Psoas muscle (tissue), 7 donors: ENCODE measurements at regions not wholly inside any gene's neighbourhood (a gene's known extent, or its start where the extent isn't known, plus 50 kb on each side); places are given as distances from the start of the nearest gene placed in this dataset.

ENCODE experiments used
- ATAC-seq, 4 donors: fragments of 200-7000 bp; cut with Tn5 transposase; one replicate each; pipeline ENCODE4 v1.9.1; 2020; ENCODE audit warnings: moderate library complexity in 3 of 4, mild to moderate bottlenecking in 2 of 4
- DNase-seq, 2 donors: peaks; one replicate each; pipeline ENCODE4 v3.0.0-alpha.2; 2020
- H3K27ac ChIP-seq: fragments of 200-600 bp; one replicate; pipeline ENCODE4 v1.8.0; 2022
- H3K27me3 ChIP-seq, 3 donors: fragments of 200-600 bp in 1 of 3; one replicate each; pipeline versions ENCODE4 v1.6.1 to v1.8.0; 2013 to 2022; ENCODE audit warnings: low read length in 2 of 3, mild to moderate bottlenecking in 2 of 3, moderate library complexity in 1 of 3; ENCODE audit not compliant: insufficient read depth in 3 of 3
- H3K36me3 ChIP-seq, 2 donors: fragments of 200-600 bp in 1 of 2; one replicate each; pipeline versions ENCODE4 v1.6.1 to v1.8.0; 2013 to 2022; ENCODE audit warnings: low read depth in 1 of 2, mild to moderate bottlenecking in 1 of 2, moderate library complexity in 1 of 2; ENCODE audit not compliant: insufficient read depth in 1 of 2
- H3K4me1 ChIP-seq: fragments of 200-600 bp; one replicate; pipeline ENCODE4 v1.8.0; 2022
- H3K4me3 ChIP-seq: fragments of 200-600 bp; one replicate; pipeline ENCODE4 v1.8.0; 2022; ENCODE audit warnings: mild to moderate bottlenecking
- H3K9me3 ChIP-seq: fragments of 200-600 bp; one replicate; pipeline ENCODE4 v1.8.0; 2022
- whole genome bisulfite sequencing, 3 donors: extraction: QIAGEN DNeasy Blood & Tissue Kit; methylation state at CpG; one replicate each; pipeline versions ENCODE4 v1.1.6 to v1.1.7; 2013; 5-methylcytosine and 5-hydroxymethylcytosine counted together
- intact Hi-C, 2 donors: fragments of 100-400 bp; cut with DNase I; formaldehyde crosslinking; loops; one replicate each; pipeline versions ENCODE4 v1.11.0 to v1.14.2; 2022
- TF ChIP-seq, protein P1 (sequence below): fragments of 200-600 bp; IDR thresholded peaks from one replicate; pipeline ENCODE4 v1.8.0; 2022; ENCODE audit warnings: antibody characterized with exemption
- donor health status: healthy with polysubstance abuse.
- donor health status: DM: no; HTN: no; CAD: no; lungs with moderate emphysema.
- donor health status: Bipolar disorder and iron deficiency.
- donor health status: healthy.
- donor health status: DM: yes; HTN: yes; CAD: no.
- donor health status: DM: no; HTN: no; CAD: no.
- donor health status: DM: yes; HTN: yes; CAD: no.

DNA sequence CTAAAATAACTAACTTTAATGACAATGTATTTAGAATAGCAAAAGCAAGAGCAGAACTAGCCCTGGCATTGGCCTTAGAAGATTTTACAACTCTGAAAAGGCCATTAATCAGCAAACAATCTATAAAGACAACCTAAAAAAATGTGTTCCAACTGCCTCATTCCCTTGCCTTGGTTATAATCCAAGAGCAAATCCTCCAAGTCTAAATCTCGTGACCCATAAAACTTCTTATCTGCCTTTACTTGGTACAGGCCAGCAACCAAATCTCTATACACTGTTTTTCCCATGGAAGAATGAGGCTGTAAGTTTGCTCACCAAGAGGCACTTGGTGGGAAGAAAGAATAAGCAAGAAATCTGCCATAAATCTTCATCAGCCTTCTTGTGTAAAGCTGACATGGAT is 175.3 kb upstream of the MID1 start:
- no peak overlapping the region for H3K27ac ChIP-seq
- no peak overlapping the region for H3K4me3 ChIP-seq
- H3K36me3 ChIP-seq, result no peaks in the 10 kb centered on the region
- ATAC-seq, result no peak
- WGBS, 3 donors, result 47 to 57% (median 55%) methylated on average over 1 of the region's 1 CpG
- no peak for DNase-seq
- intact Hi-C loops, result no loop called here
- no peaks in the 10 kb centered on the region for H3K27me3 ChIP-seq
- no peaks in the 10 kb centered on the region for H3K9me3 ChIP-seq
- no peaks in the 10 kb centered on the region for H3K4me1 ChIP-seq
- TF ChIP-seq, protein P1, sequence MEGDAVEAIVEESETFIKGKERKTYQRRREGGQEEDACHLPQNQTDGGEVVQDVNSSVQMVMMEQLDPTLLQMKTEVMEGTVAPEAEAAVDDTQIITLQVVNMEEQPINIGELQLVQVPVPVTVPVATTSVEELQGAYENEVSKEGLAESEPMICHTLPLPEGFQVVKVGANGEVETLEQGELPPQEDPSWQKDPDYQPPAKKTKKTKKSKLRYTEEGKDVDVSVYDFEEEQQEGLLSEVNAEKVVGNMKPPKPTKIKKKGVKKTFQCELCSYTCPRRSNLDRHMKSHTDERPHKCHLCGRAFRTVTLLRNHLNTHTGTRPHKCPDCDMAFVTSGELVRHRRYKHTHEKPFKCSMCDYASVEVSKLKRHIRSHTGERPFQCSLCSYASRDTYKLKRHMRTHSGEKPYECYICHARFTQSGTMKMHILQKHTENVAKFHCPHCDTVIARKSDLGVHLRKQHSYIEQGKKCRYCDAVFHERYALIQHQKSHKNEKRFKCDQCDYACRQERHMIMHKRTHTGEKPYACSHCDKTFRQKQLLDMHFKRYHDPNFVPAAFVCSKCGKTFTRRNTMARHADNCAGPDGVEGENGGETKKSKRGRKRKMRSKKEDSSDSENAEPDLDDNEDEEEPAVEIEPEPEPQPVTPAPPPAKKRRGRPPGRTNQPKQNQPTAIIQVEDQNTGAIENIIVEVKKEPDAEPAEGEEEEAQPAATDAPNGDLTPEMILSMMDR, result no peak

DNA sequence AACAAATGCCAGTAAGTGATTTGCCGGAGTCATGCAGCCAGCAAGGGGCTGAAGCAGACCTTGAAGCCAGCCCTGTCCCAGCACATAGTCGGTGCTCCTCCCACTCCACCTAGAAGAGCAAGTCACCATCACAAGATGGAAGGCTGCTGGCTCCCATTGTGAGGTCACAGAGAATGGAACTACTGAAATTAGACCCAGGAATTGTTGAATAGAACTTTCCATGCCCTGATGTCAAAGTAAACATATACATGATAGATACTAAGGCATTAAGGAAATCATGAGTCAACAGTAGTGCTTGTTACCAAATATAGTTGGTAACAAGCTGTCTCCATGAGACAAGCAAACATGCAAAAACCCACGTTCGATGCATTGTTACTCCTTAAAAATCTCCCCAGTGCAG is 177.1 kb upstream of the MID1 start:
- Histone ChIP-seq H3K36me3 (no peaks in the 10 kb centered on the region), H3K27me3 (no peaks in the 10 kb centered on the region), H3K4me3 (no peak overlapping the region), H3K9me3 (no peaks in the 10 kb centered on the region), H3K27ac (no peak overlapping the region), H3K4me1 (no peaks in the 10 kb centered on the region)
- TF ChIP-seq, protein P1, result no peak
- DNase-seq (no peak), ATAC-seq (no peak)
- WGBS, 3 donors, result 82 to 93% (median 89%) methylated on average over 4 of the region's 4 CpGs
- intact Hi-C loops, result no loop called here

DNA sequence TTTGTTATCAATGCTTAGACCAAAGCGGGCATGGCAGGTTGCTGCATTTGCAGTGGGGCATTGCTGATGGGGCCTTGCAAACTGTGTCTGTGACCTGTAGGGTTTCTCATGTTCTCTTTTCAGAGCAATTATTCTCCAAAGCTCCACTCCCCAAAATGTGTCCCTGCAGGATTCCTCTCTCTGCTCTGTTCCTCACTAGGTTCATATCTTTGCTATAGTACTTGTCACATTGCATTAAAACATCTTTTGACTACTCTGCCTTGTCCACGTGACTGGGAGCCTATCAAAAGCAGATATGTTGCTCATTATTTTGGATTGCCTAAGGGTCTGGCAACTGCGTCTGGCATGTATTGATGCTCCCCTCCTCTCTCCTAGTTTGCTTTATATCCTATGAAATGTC is 177.7 kb upstream of the MID1 start:
- intact Hi-C loops, result no loop called here
- TF ChIP-seq, protein P1, result no peak
- Histone ChIP-seq H3K27me3 (no peaks in the 10 kb centered on the region), H3K36me3 (no peaks in the 10 kb centered on the region), H3K9me3 (no peaks in the 10 kb centered on the region), H3K4me3 (no peak overlapping the region), H3K27ac (no peak overlapping the region), H3K4me1 (no peaks in the 10 kb centered on the region)
- DNase-seq, result no peak
- 73 to 89% (median 87%) methylated on average over 3 of the region's 3 CpGs for WGBS, 3 donors
- no peak for ATAC-seq

DNA sequence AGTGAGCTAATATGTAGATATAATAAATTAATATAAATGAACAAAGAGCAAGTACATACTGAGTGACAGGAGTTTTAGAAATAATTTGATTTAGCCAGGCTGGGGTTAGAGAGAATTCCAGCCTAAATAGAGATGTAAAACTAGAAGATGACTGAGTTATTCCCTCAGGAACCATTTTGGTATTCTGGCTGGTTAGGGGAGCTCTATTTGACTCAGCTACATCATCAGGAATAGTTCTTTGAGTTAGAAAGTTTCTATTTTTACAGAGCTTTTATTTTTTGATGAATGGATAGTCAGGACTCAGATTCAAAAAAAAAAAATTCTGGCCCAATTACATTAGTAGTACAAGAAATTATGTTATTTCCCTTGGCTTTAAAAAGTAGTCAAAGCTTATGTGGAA is 180.4 kb upstream of the MID1 start:
- TF ChIP-seq, protein P1, result no peak
- no peak for ATAC-seq
- H3K27me3 ChIP-seq, result no peaks in the 10 kb centered on the region
- H3K9me3 ChIP-seq, result no peaks in the 10 kb centered on the region
- H3K36me3 ChIP-seq, result no peaks in the 10 kb centered on the region
- no peaks in the 10 kb centered on the region for H3K4me1 ChIP-seq
- intact Hi-C loops, result no loop called here
- H3K27ac ChIP-seq, result no peak overlapping the region
- no peak overlapping the region for H3K4me3 ChIP-seq
- DNase-seq, result no peak

DNA sequence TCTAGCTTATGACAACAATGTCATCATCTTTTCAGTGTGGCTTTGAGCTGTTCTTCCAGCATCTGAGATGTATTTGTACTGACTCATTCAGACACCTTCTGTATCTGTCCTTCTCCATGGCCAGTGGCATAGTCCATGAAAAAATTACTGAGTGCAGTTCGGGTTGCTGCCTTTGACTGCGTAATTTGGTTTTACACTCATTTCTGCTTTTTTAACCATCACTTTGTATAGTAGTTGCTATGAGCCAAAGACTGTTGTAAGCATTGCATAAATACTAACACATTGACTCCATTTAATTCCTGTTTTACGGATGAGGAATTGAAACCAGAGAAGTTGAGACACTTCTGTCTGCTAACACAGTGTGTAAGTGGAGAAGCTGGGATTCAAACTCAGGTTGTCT is 190.7 kb upstream of the MID1 start:
- DNase-seq (no peak), ATAC-seq (no peak)
- H3K9me3 ChIP-seq, result no peaks in the 10 kb centered on the region
- H3K4me1 ChIP-seq, result no peaks in the 10 kb centered on the region
- intact Hi-C loops, result no loop called here
- no peak overlapping the region for H3K4me3 ChIP-seq
- TF ChIP-seq, protein P1, result no peak
- H3K27ac ChIP-seq, result no peak overlapping the region
- no peaks in the 10 kb centered on the region for H3K27me3 ChIP-seq
- 72 to 81% (median 72%) methylated on average over 3 of the region's 3 CpGs for WGBS, 3 donors
- no peaks in the 10 kb centered on the region for H3K36me3 ChIP-seq
